ENCODE measurements at regions not wholly inside any gene's neighbourhood (a gene's known extent, or its start where the extent isn't known, plus 50 kb on each side); places are given as distances from the start of the nearest gene placed in this dataset.

DNA sequence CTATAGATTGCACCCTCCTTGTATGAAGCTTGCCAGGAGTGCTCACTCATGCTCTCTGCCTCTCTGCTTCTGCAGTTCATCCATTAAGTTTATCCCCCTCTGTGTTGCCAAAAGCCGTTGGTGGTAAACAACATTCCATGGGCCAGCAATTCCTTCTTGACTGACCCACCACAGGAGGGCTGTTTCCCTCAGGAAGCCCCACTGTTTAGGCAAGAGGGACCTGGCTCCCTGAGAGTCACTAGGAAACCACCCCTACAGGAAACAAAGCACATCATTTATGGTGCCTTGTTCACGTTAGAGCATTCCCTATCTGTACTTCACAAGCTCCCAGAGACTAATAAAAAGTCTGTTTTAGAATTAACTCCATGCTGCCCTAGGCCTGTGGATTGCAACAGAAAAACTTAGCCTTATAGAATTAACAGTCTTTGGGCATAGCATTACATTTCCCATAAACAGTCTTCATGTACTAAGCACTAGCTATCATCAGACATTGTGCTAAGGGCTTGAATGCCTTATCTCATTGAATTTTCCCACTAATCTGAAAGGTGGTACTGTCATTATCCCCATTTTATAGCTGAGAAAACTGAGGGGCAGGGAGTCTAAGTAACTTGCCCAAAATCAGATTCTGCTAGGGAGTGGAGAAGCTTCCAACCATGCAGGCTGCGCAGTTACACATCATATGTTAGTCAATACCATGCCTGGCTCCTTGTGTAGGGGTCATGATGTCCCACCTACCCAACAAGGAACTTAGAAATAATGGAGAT lies 149.9 kb downstream of the SHQ1 start:
- Histone ChIP-seq H3K4me2 (no peak overlapping the region), H3K4me1 (peaks cover 0 to 14% (median 11%) of the 10 kb centered on the region in 10 experiments; a peak in 16 of 20 replicates), H3K27ac (no peak overlapping the region), H4K20me1 (no peaks in the 10 kb centered on the region), H3K27me3 (no peaks in the 10 kb centered on the region), H3K9me3 (replicated peaks in 1 of 11) (no peaks in the 10 kb centered on the region), H3K4me3 (no peak overlapping the region), H3K9ac (no peak overlapping the region), H3K36me3 (no peaks in the 10 kb centered on the region)
- no peak for TF ChIP-seq Cebpa-rat (IDR thresholded peaks at IDR 0.05)

DNA sequence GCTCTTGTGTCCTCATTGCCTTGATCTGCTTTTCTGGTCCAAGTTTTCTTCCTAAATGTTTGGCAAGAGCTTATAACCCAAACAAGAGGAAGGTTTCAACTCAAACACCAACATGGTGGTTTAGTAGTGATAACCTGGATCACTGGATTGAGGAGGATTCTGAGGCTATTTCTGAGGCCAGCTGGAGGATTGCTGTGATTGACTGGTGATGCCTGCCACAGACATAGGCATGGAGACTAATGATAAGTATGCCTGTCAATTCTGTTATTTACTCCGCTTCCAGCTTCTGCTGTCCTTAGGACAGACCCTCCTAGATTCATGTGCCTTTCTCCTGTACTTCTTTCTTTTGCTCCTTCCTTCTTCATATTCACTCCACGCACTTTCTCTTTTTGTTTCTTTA lies 150.5 kb downstream of the SHQ1 start:
- Histone ChIP-seq H3K4me1 (peaks cover 0 to 16% (median 11%) of the 10 kb centered on the region in 10 experiments; a peak in 16 of 20 replicates), H3K4me2 (no peak overlapping the region), H3K9ac (no peak overlapping the region), H4K20me1 (no peaks in the 10 kb centered on the region), H3K36me3 (no peaks in the 10 kb centered on the region), H3K4me3 (no peak overlapping the region), H3K27ac (no peak overlapping the region), H3K27me3 (no peaks in the 10 kb centered on the region), H3K9me3 (replicated peaks in 1 of 11) (no peaks in the 10 kb centered on the region)
- no peak for TF ChIP-seq Cebpa-rat (IDR thresholded peaks at IDR 0.05)

DNA sequence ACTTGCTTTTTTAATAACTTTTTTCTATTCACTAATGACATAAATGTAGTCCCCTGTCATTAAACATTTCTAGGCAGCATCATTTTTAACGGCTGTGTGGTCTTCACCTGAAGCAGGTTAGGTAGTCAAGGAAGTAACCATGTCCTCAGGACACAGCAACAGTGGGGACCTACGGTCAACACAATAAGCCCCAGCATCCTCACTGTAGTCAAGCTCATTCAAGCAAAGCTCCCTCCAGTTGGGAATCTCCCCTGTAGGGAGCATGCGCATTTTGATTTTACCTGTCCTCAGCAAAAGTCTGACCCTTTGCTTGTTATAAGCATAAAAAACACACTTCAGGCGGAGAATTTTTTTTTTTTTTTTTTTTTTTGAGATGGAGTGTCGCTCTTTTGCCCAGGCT lies 151.4 kb downstream of the SHQ1 start:
- Histone ChIP-seq H3K4me1 (peaks cover 0 to 16% (median 11%) of the 10 kb centered on the region in 10 experiments; a peak in 16 of 20 replicates), H3K9ac (no peak overlapping the region), H3K27ac (no peak overlapping the region), H3K36me3 (no peaks in the 10 kb centered on the region), H3K4me2 (no peak overlapping the region), H3K27me3 (no peaks in the 10 kb centered on the region), H3K4me3 (no peak overlapping the region), H4K20me1 (no peaks in the 10 kb centered on the region), H3K9me3 (replicated peaks in 1 of 11) (no peaks in the 10 kb centered on the region)
- TF ChIP-seq Cebpa-rat (IDR thresholded peaks at IDR 0.05) = no peak

DNA sequence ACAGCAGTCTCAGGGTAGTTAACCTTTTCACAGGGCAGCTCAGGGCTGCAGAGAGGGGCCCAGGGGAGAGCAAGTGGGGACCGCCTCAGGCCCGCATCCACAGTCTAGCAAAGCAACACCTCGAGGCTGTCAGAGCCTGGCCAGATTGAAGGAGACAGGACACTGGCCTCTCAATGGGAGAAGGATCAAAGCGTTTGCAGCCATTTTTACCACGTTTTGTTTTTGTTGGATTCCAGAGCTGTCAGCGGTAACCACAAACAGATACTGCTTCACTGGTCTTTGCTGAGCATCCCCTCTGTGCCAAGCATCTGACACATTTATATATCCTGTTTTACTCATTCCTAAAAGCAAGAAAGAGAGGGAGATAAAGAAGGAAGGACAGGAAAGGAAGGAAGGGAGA lies 153.8 kb downstream of the SHQ1 start:
- peaks cover 0 to 16% (median 11%) of the 10 kb centered on the region in 10 experiments; a peak in 16 of 20 replicates for H3K4me1 ChIP-seq
- H3K9ac ChIP-seq = no peak overlapping the region
- no peak overlapping the region for H3K4me3 ChIP-seq
- H3K9me3 ChIP-seq (replicated peaks in 1 of 11) = no peaks in the 10 kb centered on the region
- H3K27ac ChIP-seq = no peak overlapping the region
- no peak for TF ChIP-seq Cebpa-rat (IDR thresholded peaks at IDR 0.05)
- no peaks in the 10 kb centered on the region for H3K27me3 ChIP-seq
- peak overlapping the region in 9 of 11 experiments; percentile 3 to 57 (median 43); a peak in 16 of 22 replicates for H3K4me2 ChIP-seq
- no peaks in the 10 kb centered on the region for H3K36me3 ChIP-seq
- H4K20me1 ChIP-seq = no peaks in the 10 kb centered on the region

DNA sequence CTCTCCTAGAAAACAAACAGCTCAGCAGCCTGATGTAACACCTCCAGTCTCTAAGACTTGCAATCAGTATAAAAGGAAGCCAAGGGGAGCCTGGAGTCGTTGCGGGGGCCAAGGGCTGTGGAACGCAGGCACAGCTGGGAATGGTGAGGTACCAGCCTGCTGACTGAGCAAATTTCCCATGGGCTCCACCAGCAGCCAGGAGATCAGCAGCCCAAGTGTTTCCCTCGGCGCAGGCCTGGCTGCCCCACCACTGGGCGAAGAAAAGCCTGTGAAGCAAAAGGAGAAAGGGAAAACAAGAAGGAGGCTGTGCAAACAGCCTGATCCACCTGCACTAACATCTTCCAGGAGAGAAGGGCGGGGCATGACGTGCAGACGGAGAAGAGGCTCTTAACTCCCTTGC lies 155.3 kb downstream of the SHQ1 start:
- Histone ChIP-seq H3K27ac (no peak overlapping the region), H3K4me3 (no peak overlapping the region), H3K9me3 (replicated peaks in 1 of 11) (no peaks in the 10 kb centered on the region; a peak in 1 of 22 replicates), H3K9ac (no peak overlapping the region), H4K20me1 (no peaks in the 10 kb centered on the region), H3K4me2 (no peak overlapping the region), H3K4me1 (peaks cover 0 to 16% (median 11%) of the 10 kb centered on the region in 10 experiments; a peak in 16 of 20 replicates), H3K27me3 (no peaks in the 10 kb centered on the region), H3K36me3 (no peaks in the 10 kb centered on the region)
- TF ChIP-seq Cebpa-rat (IDR thresholded peaks at IDR 0.05) = no peak

DNA sequence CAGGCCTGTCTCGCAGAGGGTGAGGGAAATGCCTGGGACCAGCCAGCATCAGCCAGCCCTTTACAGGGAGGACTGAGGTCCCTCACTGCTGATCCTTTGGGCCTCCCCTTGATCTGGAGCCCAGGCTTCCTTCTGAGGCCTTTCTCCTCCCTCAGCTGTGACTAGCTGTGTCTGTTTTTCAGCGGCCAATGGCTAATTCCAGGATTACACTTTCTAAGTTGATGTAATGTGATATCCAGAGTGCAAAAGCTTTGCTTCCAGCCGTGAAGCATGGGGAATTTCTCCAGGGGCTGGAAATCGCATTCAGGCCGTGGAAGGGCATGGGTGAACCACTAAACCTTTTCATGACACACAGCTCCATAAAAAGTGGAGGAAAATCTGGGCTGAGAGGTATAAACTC lies 157.6 kb downstream of the SHQ1 start:
- Histone ChIP-seq H3K27ac (no peak overlapping the region), H3K4me3 (no peak overlapping the region), H3K9ac (no peak overlapping the region), H3K4me2 (no peak overlapping the region), H3K36me3 (no peaks in the 10 kb centered on the region), H3K9me3 (replicated peaks in 1 of 11) (no peaks in the 10 kb centered on the region; a peak in 1 of 22 replicates), H3K4me1 (peaks cover 0 to 16% (median 11%) of the 10 kb centered on the region in 10 experiments; a peak in 16 of 20 replicates), H3K27me3 (no peaks in the 10 kb centered on the region), H4K20me1 (no peaks in the 10 kb centered on the region)
- no peak for TF ChIP-seq Cebpa-rat (IDR thresholded peaks at IDR 0.05)

DNA sequence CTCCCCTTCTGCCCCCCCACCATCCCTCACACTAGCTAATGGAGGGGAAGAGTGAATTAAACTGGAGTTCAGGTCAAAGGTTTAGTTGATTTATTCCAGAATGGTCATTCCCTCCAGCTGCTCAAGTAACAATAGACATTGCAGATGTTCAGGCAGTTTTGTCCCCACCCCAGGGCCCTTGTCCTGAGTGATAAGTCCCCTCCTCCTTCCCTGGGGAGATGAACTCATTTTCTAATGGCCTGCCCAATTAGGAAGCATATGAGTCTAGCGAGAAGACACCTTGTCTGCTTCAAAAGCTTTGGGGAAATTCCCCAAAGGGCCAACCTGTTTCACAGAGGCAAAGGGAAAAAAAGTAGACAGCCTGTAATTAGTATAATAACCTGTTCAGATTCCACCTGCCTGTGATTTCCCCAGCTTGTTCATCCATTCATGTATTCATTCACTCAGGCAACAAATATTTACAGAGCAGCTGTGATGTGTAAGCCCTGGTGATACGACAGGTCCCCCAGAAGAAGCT lies 165.3 kb downstream of the SHQ1 start:
- no peaks in the 10 kb centered on the region for H3K27me3 ChIP-seq
- H3K9ac ChIP-seq = no peak overlapping the region
- no peak overlapping the region for H3K4me2 ChIP-seq
- no peak for TF ChIP-seq Cebpa-rat (IDR thresholded peaks at IDR 0.05)
- peaks cover 12 to 35% (median 21%) of the 10 kb centered on the region in 10 experiments for H3K4me1 ChIP-seq
- H3K36me3 ChIP-seq = no peaks in the 10 kb centered on the region
- H3K9me3 ChIP-seq (replicated peaks in 1 of 11) = peaks cover 0 to 7% (median 0%) of the 10 kb centered on the region in 11 experiments; a peak in 2 of 22 replicates
- H3K4me3 ChIP-seq = no peak overlapping the region
- no peak overlapping the region for H3K27ac ChIP-seq
- H4K20me1 ChIP-seq = no peaks in the 10 kb centered on the region

DNA sequence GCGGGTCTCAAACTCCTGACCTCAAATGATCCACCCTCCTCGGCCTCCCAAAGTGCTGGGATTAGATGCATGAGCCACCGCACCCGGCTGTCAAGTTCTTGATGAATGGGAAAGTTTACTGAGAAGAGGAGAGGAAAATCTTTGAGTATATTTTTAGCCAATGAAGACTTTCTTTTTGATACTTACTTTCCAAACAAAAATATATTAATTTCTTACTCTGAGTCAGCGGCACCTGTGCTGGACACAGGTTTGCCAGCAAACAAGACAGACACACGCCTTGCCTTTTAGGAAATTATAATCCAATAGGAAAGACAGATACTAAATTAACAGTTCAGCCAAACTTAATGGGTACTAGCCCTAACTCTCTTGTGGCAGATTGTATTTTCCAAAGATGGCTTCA lies 166.6 kb downstream of the SHQ1 start:
- Histone ChIP-seq H3K4me2 (no peak overlapping the region), H3K36me3 (no peaks in the 10 kb centered on the region), H3K9me3 (replicated peaks in 1 of 11) (peaks cover 0 to 7% (median 0%) of the 10 kb centered on the region in 11 experiments; a peak in 2 of 22 replicates), H3K4me3 (no peak overlapping the region), H3K9ac (no peak overlapping the region), H4K20me1 (no peaks in the 10 kb centered on the region), H3K27ac (no peak overlapping the region), H3K27me3 (no peaks in the 10 kb centered on the region), H3K4me1 (peaks cover 12 to 35% (median 22%) of the 10 kb centered on the region in 10 experiments)
- TF ChIP-seq Cebpa-rat (IDR thresholded peaks at IDR 0.05) = no peak

DNA sequence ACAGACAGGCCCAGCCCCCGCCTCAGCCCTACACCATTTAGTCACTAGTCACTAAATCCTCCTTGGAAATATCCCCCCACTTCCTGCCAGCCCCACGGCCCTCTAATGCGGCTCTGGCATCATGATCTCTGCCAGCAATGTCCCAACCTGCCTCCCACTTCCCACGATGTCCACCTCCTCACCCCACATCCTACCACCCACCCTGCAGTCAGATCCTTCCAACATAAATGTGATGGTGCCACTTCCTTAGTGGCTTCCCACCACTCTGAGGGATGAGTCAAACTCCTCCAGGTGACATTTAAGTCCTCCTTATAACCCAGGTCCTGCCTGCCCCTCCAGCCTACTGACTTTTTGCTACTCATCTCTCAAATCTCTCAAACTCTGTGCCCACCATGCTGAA lies 167.5 kb downstream of the SHQ1 start:
- Histone ChIP-seq H3K9ac (no peak overlapping the region), H3K4me3 (no peak overlapping the region), H3K27me3 (no peaks in the 10 kb centered on the region), H4K20me1 (no peaks in the 10 kb centered on the region), H3K4me2 (peak overlapping the region in 6 of 11 experiments; percentile 26 to 68 (median 46); a peak in 8 of 22 replicates), H3K9me3 (replicated peaks in 1 of 11) (peaks cover 0 to 14% (median 4%) of the 10 kb centered on the region in 11 experiments; a peak in 13 of 22 replicates), H3K27ac (peak overlapping the region in 1 of 11 experiments; percentile 50; a peak in 1 of 22 replicates), H3K4me1 (peaks cover 12 to 35% (median 22%) of the 10 kb centered on the region in 10 experiments), H3K36me3 (no peaks in the 10 kb centered on the region)
- TF ChIP-seq Cebpa-rat (IDR thresholded peaks at IDR 0.05) = no peak

Data from BLaER1 treated with 17β-estradiol and CSF1 and Interleukin-3, amounts not matched to agents 10 nM and 100 nM (cell line).